HepG2 (cell line): ENCODE measurements at regions not wholly inside any gene's neighbourhood (a gene's known extent, or its start where the extent isn't known, plus 50 kb on each side); places are given as distances from the start of the nearest gene placed in this dataset.

Source experiments
- ATAC-seq: fragments of 200-7000 bp; cut with Tn5 transposase; 3 replicates; pipeline ENCODE4 v1.9.1; 2020; ENCODE audit warnings: mild to moderate bottlenecking, moderate library complexity
- BruUV-seq: library from RNA; stranded (reverse); fragments of 400-500 nt; replicated peaks from 2 replicates; lab custom pipeline; 2021; lab: Mats Ljungman, UMichigan
- CTCF ChIA-PET: fragments of 300-600 bp; formaldehyde crosslinking; extraction: SDS; loops from one replicate; lab custom pipeline; 2021; ENCODE audit warnings: low total read pairs, inconsistent platforms, low intra/inter-chr PET ratio; lab: Yijun Ruan, JAX
- POLR2A ChIA-PET: fragments of 350-600 bp; sonication (Branson Sonifier 250); formaldehyde crosslinking; loops from one replicate; lab custom pipeline; 2020; ENCODE audit warnings: antibody characterized with exemption, inconsistent platforms; lab: Yijun Ruan, JAX
- DNase-seq: peaks from one replicate; pipeline ENCODE4 v3.0.0-alpha.2; 2015; ENCODE audit warnings: low spot score
- FAIRE-seq: peaks from 3 replicates; lab custom pipeline; 2011; peaks lifted over from hg19 to GRCh38; lab: Jason Lieb, UNC
- H2AFZ ChIP-seq: one replicate; pipeline ENCODE4 v1.6.1; 2011; ENCODE audit warnings: low read length, inconsistent platforms
- H3K27ac ChIP-seq: fragments of 300-600 bp; 3 replicates; pipeline ENCODE4 v1.8.0; 2011; ENCODE audit warnings: mixed run types, mild to moderate bottlenecking, mixed read lengths, low read length, inconsistent platforms; ENCODE audit not compliant: insufficient read depth; ENCODE audit errors: extremely low read length
- H3K27me3 ChIP-seq, 2 experiments: fragments of 200-600 bp in 1 of 2; 2 replicates in 1 of 2; 3 replicates in 1 of 2; pipeline versions ENCODE4 v1.6.0 to v1.8.0; 2011; ENCODE audit warnings: low read length in 2 of 2, mild to moderate bottlenecking in 2 of 2, moderate library complexity in 2 of 2, inconsistent platforms in 1 of 2; ENCODE audit not compliant: insufficient read depth in 2 of 2, control insufficient read depth in 1 of 2
- H3K36me3 ChIP-seq, 2 experiments: fragments of 200-600 bp in 1 of 2; replicated peaks in 1 of 2; 2 replicates in 1 of 2; 3 replicates in 1 of 2; pipeline versions ENCODE4 v1.5.1 to v1.8.0; 2011; ENCODE audit warnings: low read length in 2 of 2, inconsistent platforms in 1 of 2; ENCODE audit not compliant: insufficient read depth in 2 of 2, control insufficient read depth in 1 of 2
- H3K4me1 ChIP-seq: 2 replicates; pipeline ENCODE4 v1.5.1; 2012; ENCODE audit warnings: low read length, inconsistent platforms; ENCODE audit not compliant: insufficient read depth
- H3K4me2 ChIP-seq: 2 replicates; pipeline ENCODE4 v1.6.0; 2011; ENCODE audit warnings: low read depth, low read length, inconsistent platforms
- H3K4me3 ChIP-seq, 3 experiments: fragments of 200-600 bp in 1 of 3; sonication (generic), shearing (Covaris generic) in 1 of 3; replicated peaks in 1 of 3; 2 replicates each; pipeline ENCODE4 v1.5.1; 2011 to 2016; ENCODE audit warnings: low read length in 3 of 3, inconsistent platforms in 2 of 3, low read depth in 2 of 3, mild to moderate bottlenecking in 2 of 3, control low read depth in 1 of 3, mixed read lengths in 1 of 3; ENCODE audit not compliant: insufficient read depth in 1 of 3
- H3K79me2 ChIP-seq: one replicate; pipeline ENCODE4 v1.6.1; 2011; ENCODE audit warnings: low read length, inconsistent platforms; ENCODE audit not compliant: insufficient read depth
- H3K9ac ChIP-seq: 2 replicates; pipeline ENCODE4 v1.6.0; 2011; ENCODE audit warnings: mild to moderate bottlenecking, low read depth, low read length, inconsistent platforms; ENCODE audit not compliant: insufficient read depth
- H3K9me3 ChIP-seq: 2 replicates; pipeline ENCODE4 v1.5.1; 2012; ENCODE audit warnings: mild to moderate bottlenecking, low read length
- H4K20me1 ChIP-seq: 2 replicates; pipeline ENCODE4 v1.6.0; 2011; ENCODE audit warnings: inconsistent platforms, mild to moderate bottlenecking, low read length, moderate library complexity; ENCODE audit not compliant: insufficient read depth
- SIX4 ChIP-seq: sonication (generic); formaldehyde crosslinking; IDR thresholded peaks from 2 replicates; pipeline ENCODE4 v1.4.0; 2020; ENCODE audit warnings: missing genetic modification reagents
- ZBTB38 ChIP-seq: sonication (generic); formaldehyde crosslinking; IDR thresholded peaks from 2 replicates; pipeline ENCODE4 v1.5.1; 2020; ENCODE audit warnings: mild to moderate bottlenecking, missing genetic modification reagents
- ZBTB40 ChIP-seq, 2 experiments: fragments of 450-650 bp in 1 of 2; sonication (generic) in 1 of 2; formaldehyde crosslinking in 1 of 2; IDR thresholded peaks; 2 replicates each; pipeline versions ENCODE4 v1.6.1 to v1.8.0; 2016 to 2022; ENCODE audit warnings: antibody characterized with exemption in 1 of 2, mild to moderate bottlenecking in 1 of 2, missing genetic modification reagents in 1 of 2
- ZNF431 ChIP-seq: sonication (generic); formaldehyde crosslinking; IDR thresholded peaks from 2 replicates; pipeline ENCODE4 v1.9.0; 2022; ENCODE audit warnings: missing genetic modification reagents, low read depth, mild to moderate bottlenecking, borderline replicate concordance
- ZNF557 ChIP-seq: sonication (generic); formaldehyde crosslinking; IDR thresholded peaks from 2 replicates; pipeline ENCODE4 v1.4.0; 2020; ENCODE audit warnings: missing genetic modification reagents
- WGBS: methylation state at CpG from one replicate; pipeline ENCODE4 v1.1.6; 2017; ENCODE audit warnings: low lambda C conversion rate; 5-methylcytosine and 5-hydroxymethylcytosine counted together
- in situ Hi-C: cut with HindIII; loops from 2 replicates; pipeline ENCODE4 v1.10.0; 2017; ENCODE audit warnings: low pct_unique_long_range_greater_than_20kb; ENCODE audit not compliant: extremely low pct_ligation_motif_present
- intact Hi-C: fragments of 100-400 bp; cut with micrococcal nuclease; formaldehyde crosslinking; loops from one replicate; pipeline ENCODE4 v1.10.0; 2022; ENCODE audit not compliant: unreplicated experiment
- TF ChIP-seq, protein P1 (sequence below): sonication (generic); formaldehyde crosslinking; IDR thresholded peaks from 2 replicates; pipeline ENCODE4 v1.5.1; 2020; ENCODE audit warnings: missing genetic modification reagents, mild to moderate bottlenecking, borderline replicate concordance
- TF ChIP-seq, protein P2 (sequence below): sonication (generic); formaldehyde crosslinking; IDR thresholded peaks from 2 replicates; pipeline ENCODE4 v1.5.0; 2020; ENCODE audit warnings: mild to moderate bottlenecking, missing genetic modification reagents, borderline replicate concordance
- TF ChIP-seq, protein P3 (sequence below): sonication (generic); formaldehyde crosslinking; IDR thresholded peaks from 2 replicates; pipeline ENCODE4 v1.4.0; 2020; ENCODE audit warnings: low read depth, mild to moderate bottlenecking, missing genetic modification reagents

DNA sequence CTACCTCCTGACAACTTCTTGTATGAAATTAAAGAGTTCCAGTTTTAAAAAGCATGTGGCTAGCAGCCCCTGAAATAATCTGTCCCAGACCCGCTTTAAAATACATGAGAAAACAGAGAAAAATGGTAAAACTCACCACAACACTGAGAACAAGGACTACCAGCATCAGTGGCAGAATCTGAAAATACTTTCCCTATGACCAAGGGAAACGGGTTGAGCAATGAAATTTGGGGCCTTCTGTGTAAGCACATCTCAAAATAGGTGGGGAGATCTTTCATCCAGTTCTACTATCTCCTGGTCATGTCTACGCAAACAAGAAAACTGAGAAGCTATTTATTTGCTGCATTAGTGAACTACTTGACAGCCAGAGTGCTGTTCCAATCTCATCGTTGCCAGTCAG lies 172.3 kb downstream of the LNPK start:
- Histone ChIP-seq H3K79me2 (no peaks in the 10 kb centered on the region), H4K20me1 (no peaks in the 10 kb centered on the region), H3K4me1 (no peaks in the 10 kb centered on the region), H3K9me3 (no peaks in the 10 kb centered on the region), H3K27ac (no peak overlapping the region), H3K4me3 (no peak overlapping the region), H3K27me3 (no peaks in the 10 kb centered on the region), H2AFZ (no peak overlapping the region), H3K36me3 (no peaks in the 10 kb centered on the region), H3K4me2 (no peak overlapping the region), H3K9ac (no peak overlapping the region)
- DNase-seq: no peak
- POLR2A ChIA-PET: no interaction called here
- in situ Hi-C loops (no loop called here), intact Hi-C loops (no loop called here)
- no peak for FAIRE-seq
- BruUV-seq: no TSS peak
- no peak for ATAC-seq
- WGBS: 25% methylated on average over 4 of the region's 4 CpGs
- CTCF ChIA-PET: no interaction called here
- no peak for TF ChIP-seq ZBTB38 (CRISPR knock-in tag)
- TF ChIP-seq, protein P1, sequence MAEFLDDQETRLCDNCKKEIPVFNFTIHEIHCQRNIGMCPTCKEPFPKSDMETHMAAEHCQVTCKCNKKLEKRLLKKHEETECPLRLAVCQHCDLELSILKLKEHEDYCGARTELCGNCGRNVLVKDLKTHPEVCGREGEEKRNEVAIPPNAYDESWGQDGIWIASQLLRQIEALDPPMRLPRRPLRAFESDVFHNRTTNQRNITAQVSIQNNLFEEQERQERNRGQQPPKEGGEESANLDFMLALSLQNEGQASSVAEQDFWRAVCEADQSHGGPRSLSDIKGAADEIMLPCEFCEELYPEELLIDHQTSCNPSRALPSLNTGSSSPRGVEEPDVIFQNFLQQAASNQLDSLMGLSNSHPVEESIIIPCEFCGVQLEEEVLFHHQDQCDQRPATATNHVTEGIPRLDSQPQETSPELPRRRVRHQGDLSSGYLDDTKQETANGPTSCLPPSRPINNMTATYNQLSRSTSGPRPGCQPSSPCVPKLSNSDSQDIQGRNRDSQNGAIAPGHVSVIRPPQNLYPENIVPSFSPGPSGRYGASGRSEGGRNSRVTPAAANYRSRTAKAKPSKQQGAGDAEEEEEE (CRISPR knock-in tag): no peak
- no peak for TF ChIP-seq SIX4
- TF ChIP-seq, protein P2, sequence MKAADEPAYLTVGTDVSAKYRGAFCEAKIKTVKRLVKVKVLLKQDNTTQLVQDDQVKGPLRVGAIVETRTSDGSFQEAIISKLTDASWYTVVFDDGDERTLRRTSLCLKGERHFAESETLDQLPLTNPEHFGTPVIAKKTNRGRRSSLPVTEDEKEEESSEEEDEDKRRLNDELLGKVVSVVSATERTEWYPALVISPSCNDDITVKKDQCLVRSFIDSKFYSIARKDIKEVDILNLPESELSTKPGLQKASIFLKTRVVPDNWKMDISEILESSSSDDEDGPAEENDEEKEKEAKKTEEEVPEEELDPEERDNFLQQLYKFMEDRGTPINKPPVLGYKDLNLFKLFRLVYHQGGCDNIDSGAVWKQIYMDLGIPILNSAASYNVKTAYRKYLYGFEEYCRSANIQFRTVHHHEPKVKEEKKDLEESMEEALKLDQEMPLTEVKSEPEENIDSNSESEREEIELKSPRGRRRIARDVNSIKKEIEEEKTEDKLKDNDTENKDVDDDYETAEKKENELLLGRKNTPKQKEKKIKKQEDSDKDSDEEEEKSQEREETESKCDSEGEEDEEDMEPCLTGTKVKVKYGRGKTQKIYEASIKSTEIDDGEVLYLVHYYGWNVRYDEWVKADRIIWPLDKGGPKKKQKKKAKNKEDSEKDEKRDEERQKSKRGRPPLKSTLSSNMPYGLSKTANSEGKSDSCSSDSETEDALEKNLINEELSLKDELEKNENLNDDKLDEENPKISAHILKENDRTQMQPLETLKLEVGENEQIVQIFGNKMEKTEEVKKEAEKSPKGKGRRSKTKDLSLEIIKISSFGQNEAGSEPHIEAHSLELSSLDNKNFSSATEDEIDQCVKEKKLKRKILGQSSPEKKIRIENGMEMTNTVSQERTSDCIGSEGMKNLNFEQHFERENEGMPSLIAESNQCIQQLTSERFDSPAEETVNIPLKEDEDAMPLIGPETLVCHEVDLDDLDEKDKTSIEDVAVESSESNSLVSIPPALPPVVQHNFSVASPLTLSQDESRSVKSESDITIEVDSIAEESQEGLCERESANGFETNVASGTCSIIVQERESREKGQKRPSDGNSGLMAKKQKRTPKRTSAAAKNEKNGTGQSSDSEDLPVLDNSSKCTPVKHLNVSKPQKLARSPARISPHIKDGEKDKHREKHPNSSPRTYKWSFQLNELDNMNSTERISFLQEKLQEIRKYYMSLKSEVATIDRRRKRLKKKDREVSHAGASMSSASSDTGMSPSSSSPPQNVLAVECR (CRISPR knock-in tag): no peak
- TF ChIP-seq, protein P3, sequence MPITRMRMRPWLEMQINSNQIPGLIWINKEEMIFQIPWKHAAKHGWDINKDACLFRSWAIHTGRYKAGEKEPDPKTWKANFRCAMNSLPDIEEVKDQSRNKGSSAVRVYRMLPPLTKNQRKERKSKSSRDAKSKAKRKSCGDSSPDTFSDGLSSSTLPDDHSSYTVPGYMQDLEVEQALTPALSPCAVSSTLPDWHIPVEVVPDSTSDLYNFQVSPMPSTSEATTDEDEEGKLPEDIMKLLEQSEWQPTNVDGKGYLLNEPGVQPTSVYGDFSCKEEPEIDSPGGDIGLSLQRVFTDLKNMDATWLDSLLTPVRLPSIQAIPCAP (CRISPR knock-in tag): no peak
- TF ChIP-seq ZNF557 (CRISPR knock-in tag): no peak
- no peak for TF ChIP-seq ZNF431
- no peak for TF ChIP-seq ZBTB40 (IDR thresholded peaks at IDR 0.05)
- no peak for TF ChIP-seq ZBTB40 (CRISPR knock-in tag; IDR thresholded peaks at IDR 0.05)
